Astrocyte of the hippocampus (primary cell): ENCODE measurements at regions not wholly inside any gene's neighbourhood (a gene's known extent, or its start where the extent isn't known, plus 50 kb on each side); places are given as distances from the start of the nearest gene placed in this dataset.
"Not testable (repeated sequence)": the region's sequence is repeated elsewhere in the genome, so short reads cannot be mapped to it uniquely, and the experiment has no call there.

ENCODE experiments used
- DNase-seq: peaks from one replicate; pipeline ENCODE4 v3.0.0; 2011; ENCODE audit warnings: low read depth, low spot score

GRCh38 chr10:6926971-6927370 is 346.9 kb upstream of the PRKCQ start:
- no peak for DNase-seq

DNA sequence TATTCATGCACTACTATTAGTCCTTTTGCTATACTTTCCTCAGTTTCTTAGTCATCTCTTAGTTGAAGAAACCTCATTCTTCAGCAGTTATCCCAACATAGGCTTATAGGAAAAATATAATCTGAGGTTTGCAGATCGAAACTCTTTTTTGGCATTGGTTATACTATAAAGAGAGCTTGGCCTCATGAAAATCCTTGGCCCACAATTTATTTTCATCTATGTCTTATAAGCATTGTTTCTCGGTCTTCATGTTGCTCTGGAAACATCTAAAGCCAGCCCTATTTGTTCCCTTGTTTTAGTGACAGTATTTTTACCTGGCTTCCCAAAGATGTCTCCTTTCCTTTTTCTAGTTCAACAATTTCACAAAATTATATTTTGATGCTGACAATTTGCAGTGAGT is 345.1 kb upstream of the PRKCQ start:
- DNase-seq, result no peak

DNA sequence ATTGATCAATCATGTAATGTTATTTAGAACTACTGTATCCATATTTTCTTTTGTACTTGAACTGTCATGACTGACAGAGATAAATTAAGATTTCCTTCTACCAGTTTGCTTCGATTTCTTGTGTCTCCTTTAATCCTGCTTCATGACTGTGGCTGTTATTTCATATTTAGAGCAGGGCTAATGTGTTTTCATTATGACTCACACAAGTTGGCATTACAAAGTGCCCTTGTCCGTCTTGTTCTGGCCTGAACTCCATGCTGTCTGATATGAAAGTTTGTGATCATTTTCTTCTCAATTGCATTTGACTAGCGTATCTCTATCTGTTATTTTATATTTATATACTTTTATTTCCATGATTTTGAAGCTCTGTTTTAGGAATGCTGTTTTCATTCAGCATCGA is 344.1 kb upstream of the PRKCQ start:
- DNase-seq, result peak; percentile 75

DNA sequence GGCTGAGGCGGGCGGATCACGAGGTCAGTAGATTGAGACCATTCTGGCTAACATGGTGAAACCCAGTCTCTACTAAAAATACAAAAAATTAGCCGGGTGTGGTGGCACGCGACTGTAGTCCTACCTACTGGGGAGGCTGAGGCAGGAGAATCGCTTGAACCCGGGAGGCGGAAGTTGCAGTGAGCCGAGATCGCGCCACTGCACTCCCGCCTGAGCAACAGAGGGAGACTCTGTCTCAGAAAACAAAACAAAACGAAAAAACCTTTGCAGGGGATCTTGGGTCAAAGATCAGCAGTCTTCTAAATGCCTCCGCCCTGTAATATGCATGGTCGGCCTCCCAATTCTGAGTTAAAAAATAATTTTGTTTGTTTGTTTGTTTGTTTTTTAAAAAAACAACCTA is 340.9 kb upstream of the PRKCQ start:
- DNase-seq, result not testable (repeated sequence)

- DNase-seq, result peak; percentile 80
These were observed 340.3 kb upstream of the PRKCQ start for GRCh38 chr10:6920072-6921019.

GRCh38 chr10:6919077-6919476 is 339.0 kb upstream of the PRKCQ start:
- DNase-seq, result no peak

- peak; percentile 41 for DNase-seq
These were observed 338.2 kb upstream of the PRKCQ start for GRCh38 chr10:6918305-6918704.

- DNase-seq, result no peak
These were observed 337.0 kb upstream of the PRKCQ start for GRCh38 chr10:6917125-6917524.

DNA sequence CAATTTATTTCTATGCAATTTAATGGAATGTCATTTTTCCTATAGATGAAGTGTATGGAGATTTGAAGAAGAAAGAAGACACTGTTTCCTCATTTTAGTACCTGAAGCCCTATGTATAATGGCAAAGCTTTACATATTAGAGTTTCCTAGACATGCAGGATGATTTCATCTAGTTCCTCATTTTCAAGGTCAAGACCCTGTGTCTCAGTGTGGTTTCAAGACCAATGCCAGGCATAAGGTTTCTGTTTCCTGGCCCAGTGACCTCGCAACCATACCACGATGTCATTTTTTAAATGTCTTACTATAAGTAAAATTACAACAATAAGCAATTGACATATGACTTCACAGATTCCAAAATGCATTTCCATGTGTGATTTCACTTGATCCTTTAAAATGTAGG is 336.5 kb upstream of the PRKCQ start:
- no peak for DNase-seq

- no peak for DNase-seq
These were observed 335.2 kb upstream of the PRKCQ start for GRCh38 chr10:6915307-6915706.

GRCh38 chr10:6912929-6913328 is 332.9 kb upstream of the PRKCQ start:
- no peak for DNase-seq

- no peak for DNase-seq
These were observed 332.3 kb upstream of the PRKCQ start for GRCh38 chr10:6912424-6912823.

DNA sequence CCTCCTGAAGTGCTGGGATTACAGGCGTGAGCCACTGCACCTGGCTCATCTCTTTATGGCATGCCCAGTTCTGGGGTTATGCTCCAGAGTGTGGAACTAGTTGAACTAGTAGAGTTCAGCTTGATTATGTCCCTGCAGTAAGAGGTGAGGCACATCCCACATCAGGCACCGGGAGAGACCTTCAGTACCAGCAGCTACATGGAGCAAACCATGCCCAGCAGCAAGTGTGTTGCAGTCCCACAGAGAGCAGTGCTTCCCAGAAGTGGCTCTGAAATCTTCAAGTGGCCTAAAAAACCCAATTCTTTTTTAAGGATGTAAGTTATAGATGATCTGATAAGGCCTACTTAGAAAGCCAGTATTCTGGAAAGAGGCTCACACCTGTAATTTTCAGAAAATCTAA is 331.9 kb upstream of the PRKCQ start:
- DNase-seq, result no peak

GRCh38 chr10:6909905-6910560 is 330.0 kb upstream of the PRKCQ start:
- DNase-seq, result no peak

DNA sequence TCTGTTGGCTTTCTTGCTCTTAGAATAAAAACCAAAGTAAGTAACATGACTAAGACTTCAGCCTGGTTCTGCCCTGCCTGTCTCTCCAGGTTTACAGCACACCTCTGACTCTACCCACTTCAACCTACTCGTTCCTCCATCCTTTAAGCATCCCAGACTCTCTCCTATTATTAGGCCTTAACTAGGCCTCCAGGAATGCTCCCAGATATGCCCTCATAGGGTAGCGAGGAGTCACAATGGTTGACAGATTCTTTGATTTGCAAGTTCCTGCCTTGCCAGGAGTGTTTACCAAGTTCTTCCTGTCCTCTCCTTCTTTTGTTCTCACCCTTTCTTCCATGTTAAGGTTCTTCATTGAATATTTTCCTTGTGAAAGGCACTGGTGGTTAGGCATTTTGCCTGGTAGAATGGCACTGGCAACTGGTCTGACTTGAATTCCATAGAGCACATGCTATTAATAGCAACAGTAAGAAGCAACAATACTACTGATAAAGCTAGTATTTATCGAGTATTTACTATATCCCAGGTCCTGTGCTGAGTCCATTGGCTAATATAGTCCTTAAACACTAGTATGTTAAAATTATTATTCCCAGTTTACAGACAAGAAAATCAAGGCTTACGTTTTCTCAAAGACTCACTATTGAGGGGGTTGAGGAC is 327.9 kb upstream of the PRKCQ start:
- DNase-seq, result peak; percentile 18

GRCh38 chr10:6894405-6894804 is 314.3 kb upstream of the PRKCQ start:
- no peak for DNase-seq

GRCh38 chr10:6892864-6893263 is 312.8 kb upstream of the PRKCQ start:
- DNase-seq, result peak; percentile 74

GRCh38 chr10:6891924-6892323 is 311.8 kb upstream of the PRKCQ start:
- no peak for DNase-seq

DNA sequence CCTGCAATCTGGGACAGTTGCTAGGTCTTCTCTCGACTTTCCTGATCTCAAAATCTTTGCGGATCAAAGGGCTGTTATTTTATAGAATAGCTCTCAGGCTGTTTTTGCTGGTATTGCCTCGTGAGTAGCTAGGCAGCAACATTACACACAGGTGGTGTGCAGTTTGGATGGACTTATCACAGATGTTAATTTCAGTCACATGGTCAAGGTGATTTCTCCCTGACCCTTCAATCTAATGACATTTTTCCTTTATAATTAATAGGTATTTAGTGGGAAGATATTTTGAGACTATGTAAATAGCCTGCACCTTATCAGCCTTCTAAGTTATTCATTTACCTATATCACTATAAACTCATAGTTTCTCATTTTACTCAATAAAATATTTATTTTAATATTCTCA is 309.6 kb upstream of the PRKCQ start:
- DNase-seq, result no peak

- no peak for DNase-seq
These were observed 308.4 kb upstream of the PRKCQ start for GRCh38 chr10:6888434-6888833.

GRCh38 chr10:6885284-6885683 is 305.2 kb upstream of the PRKCQ start:
- DNase-seq, result no peak

DNA sequence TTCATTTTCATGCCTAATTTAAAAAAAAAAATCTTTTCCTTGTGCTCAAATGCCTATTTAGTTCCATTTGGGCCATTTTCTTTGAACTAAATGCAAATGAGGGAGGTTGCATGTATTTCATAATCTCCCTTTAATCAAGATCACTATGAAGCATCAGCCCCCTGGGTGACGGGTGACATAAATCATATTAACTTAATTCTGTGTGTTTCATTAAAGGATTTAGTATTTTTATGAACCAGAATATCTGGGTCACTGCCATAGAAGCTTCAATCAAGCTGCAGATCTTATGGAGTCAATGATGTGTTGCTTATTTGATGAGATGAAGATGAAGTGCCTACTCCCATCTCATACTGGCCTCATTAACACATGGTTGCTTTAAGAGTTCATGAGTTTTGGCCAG is 301.9 kb upstream of the PRKCQ start:
- no peak for DNase-seq
